Dedifferentiated amniotic fluid mesenchymal stem cell (primary cell): ENCODE measurements at regions not wholly inside any gene's neighbourhood (a gene's known extent, or its start where the extent isn't known, plus 50 kb on each side); places are given as distances from the start of the nearest gene placed in this dataset.
A peak's percentile ranks its signal among the peaks of the same experiment; 100 is the strongest.
"Not testable (repeated sequence)": the region's sequence is repeated elsewhere in the genome, so short reads cannot be mapped to it uniquely, and the experiment has no call there.

Experiments used
- DNase-seq: peaks from one replicate; pipeline ENCODE4 v3.0.0-alpha.2; 2016; ENCODE audit errors: extremely low spot score

DNA sequence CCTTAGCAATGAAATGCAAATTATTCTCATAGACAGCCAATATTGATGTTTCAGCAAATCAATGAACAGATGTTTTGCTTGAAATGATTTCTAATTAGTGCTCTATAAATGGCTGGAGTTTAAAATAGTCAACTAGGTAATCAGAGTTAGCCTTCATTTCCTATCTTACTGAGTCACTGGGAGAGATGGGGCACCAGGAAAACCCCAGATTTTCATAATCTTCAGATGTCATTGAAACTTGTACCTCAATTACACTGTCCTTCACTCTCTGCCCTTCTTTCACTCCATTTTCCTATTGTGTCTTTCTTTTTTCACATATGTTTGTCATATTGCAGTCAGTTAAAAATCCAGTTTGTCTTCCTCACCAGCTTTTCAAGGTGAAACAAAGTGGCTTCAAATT is 92.7 kb downstream of the C12orf75 start:
- no peak for DNase-seq

DNA sequence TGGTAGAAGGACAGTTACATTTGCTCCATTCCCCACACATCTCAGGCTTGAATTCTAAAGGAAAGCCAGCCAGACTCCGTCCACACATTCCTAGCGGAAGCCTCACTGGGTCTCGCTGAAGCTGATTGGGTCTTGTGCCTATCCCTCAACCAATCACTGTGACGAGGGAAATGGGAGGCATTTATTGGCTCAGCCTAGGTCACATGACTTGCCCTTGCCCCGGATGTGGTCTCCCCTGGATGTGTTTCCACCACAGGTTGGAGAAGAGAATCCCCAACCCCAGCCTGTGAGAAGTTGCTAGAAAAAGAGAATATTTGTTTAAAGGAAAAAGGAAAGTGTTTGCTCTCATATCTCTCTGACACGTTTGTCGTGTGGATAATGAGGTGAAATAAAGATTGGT is 93.4 kb downstream of the C12orf75 start:
- DNase-seq: no peak

DNA sequence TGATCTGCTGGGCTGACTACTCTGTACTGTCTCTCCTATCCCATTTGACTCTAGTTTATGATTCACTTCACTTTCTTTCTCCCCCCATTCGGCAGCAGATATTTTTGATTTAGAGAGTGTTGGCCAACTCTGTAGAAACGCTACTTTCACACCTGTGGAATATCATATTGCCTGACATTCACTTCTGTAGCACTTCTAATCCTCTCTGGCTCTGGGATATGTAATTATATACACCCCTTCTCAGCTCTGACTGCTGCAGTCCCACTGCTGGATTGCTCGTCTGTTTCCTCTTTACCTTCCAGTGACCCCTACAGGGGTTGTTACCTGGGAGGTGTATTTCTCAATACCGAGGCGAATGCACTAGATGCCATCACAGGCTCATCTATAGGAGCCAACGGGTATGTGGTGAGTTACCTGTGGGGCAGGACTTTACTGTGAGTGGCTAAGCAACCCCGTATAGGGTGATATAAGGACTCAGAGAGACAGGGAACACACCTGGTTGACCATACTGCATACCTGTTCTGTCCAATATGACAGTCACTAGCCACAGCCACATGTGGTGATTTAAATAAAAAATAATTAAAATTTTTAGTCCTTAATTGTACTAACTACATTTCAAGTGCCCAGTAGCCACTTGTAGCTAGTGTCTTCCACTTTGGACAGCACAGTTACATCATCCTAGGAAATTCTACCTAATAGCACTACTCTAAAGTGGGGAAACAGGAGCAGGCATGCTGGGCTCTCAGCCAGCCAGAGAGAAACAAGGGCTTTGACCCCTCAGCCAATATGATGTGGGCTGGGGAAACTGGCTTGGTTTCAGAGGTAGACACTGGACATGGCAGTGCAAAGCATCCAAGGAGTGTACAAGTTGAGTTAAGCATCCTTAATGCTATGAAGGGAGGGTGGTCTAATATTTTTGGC is 95.0 kb downstream of the C12orf75 start:
- DNase-seq: no peak

DNA sequence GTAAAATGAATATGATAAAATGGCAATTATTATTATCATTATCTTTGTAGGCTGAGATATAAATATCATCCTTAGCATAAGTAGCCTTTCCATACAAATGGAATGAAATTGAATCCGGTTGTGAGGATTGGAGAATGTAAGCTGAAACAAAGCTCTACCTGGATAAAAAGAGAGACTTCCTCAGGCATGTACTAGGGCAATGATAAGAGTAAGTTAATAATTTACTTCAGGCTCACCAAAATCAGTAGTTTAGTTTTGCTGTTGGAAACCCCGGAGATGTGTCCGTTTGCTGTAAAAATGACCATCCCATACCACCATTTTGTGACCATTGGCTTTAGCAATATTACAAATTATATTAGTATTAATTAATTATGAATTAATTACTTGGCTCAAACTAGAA is 96.3 kb downstream of the C12orf75 start:
- no peak for DNase-seq

DNA sequence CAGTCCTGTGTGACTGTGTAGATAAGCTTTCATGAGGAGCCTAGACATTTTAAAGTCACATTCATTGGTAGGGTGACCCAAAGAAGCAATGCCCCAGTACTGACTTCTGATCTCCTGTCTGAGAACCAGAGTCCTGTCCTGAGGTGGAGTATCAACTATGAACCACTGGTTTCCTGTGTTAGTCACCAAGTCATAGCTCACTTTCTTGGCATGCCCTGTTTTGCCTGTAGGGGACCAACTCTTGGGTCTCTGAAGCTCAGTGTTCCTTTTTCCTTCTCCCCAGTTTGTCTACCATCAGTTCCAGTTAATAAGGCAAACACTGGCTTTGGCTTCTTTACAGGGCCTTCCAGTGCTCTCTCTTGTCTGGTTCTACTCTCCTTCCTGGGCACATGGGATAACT is 97.4 kb downstream of the C12orf75 start:
- DNase-seq: no peak

DNA sequence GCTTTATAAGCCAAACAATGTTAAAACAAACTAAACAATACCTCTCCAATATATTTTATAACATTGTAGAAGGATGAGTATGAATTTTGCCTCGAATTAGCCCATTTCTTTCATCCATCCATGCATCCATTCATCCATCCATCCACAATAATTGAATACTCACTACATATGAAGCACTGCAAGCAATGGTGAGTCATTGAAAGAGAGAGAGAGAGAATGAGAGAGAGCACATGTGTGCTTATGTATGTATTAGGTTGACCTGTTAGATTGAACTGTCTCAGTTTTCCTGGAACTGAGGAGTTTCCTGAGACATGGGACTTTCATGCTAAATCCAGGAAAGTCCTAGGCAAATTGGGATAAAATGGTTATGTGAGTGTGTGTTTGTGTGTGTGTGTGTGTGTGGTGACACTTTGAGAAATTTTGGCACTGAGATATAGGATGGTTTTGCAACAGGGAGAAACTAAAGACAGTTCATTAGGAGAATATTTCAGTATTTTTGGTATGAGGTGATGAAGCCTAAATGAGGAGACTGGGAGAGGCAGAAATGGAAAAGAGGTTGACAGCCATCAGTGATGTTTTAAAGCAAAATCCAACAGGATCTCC is 98.4 kb downstream of the C12orf75 start:
- DNase-seq: no peak

DNA sequence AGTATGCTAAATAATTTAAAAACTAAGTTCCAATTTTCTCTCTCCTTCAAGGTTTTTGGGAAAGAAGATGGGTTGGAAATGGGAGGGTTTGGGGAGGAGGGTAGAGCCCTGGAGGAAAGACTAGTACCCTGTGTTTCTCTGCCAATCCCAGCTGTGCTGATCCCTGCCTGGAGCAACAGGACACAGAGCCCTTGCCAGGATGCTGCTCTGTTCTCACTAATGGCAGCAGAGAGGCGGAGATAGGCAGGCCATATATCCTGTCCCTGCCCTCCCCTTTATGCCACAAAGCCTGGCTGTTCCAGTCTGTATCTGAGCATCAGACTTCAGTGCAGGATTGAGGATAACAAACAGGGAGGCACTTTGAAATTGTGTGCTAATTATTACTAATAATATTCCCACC is 99.0 kb downstream of the C12orf75 start:
- no peak for DNase-seq

DNA sequence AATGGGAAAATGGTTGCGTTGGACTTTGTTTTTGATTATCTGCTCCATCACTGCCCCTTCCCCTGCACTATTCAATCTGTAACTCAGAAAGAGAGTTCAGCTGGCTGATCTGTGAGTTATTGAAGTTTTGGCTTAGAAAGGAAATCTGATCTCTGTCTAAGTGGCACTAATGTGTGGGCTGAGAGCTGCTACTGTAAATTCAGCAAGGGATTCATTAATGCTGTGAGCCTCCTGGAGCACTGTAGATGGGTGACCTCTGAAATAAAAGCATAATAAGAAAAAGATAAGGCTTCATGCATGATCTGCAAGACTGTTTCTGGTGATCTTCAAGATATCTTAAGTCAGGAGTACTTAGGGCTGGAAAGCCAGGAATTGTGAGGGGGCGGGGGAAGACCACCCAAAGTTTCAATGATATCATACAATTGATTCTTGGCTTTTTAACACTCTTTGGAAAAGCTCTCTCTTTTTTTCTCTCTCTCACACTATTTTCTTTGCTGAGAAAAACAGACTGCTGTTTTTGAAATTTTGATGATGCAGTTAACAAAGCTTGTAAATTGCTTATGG is 101.1 kb downstream of the C12orf75 start:
- no peak for DNase-seq

DNA sequence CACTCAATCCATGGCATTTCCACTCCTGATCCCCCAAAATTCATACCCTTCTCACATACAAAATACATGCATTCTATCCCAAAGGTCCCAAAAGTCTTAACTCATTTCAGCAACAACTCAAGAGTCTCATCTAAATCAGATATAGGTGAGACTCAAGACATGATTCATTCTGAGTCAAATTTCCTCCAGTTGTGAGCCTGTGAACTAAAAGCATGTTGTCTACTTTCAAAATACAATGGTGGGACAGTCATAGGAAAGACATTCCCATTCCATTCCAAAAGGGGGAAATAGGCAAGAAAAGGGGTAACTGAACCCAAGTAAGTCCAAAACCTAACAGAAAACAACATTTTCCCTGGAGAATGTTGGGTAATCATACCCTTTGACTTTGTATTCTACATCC is 103.3 kb downstream of the C12orf75 start:
- DNase-seq: no peak

DNA sequence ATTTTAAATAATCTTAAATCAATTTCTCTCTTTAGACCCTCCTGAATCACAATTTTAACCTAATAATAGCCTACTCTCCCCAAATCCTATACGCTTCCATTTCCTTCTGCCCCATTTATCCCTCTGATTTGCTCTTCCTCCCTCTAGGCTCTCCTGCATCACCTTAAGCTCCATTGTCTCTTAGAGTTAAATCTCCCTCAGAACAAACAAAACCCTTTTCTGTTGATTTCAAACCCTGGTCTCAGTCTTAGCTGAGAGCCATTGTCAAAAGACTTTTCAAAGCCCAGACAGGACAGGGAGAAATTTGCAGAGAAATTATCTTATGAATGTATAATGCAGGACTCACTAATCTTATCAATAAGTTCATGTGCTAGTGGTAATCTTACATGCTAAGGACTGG is 106.1 kb downstream of the C12orf75 start:
- no peak for DNase-seq

DNA sequence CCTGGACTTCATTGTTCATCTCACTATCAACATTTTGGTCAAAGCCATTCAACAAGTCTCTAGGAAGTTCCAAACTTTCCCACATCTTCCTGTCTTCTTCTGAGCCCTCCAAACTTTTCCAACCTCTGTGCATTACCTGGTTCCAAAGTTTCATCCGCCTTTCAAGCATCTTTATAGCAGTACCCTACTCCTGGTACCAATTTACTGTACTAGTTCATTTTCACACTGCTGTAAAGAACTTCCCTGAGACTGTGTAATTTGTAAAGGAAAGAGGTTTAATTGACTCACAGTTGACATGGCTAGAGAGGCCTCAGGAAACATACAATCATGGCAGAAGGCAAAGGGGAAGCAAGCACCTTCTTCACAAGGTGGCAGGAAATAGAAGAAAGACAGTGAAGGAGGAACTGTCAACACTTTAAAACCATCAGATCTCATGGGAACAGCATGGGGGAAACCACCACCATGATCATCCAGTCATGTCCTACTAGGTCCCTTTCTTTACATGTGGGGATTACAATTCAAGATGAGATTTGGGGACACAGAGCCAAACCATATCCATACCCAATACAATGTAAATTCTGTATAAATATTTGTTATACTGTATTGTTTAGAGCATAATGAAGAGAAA is 109.7 kb downstream of the C12orf75 start:
- no peak for DNase-seq

DNA sequence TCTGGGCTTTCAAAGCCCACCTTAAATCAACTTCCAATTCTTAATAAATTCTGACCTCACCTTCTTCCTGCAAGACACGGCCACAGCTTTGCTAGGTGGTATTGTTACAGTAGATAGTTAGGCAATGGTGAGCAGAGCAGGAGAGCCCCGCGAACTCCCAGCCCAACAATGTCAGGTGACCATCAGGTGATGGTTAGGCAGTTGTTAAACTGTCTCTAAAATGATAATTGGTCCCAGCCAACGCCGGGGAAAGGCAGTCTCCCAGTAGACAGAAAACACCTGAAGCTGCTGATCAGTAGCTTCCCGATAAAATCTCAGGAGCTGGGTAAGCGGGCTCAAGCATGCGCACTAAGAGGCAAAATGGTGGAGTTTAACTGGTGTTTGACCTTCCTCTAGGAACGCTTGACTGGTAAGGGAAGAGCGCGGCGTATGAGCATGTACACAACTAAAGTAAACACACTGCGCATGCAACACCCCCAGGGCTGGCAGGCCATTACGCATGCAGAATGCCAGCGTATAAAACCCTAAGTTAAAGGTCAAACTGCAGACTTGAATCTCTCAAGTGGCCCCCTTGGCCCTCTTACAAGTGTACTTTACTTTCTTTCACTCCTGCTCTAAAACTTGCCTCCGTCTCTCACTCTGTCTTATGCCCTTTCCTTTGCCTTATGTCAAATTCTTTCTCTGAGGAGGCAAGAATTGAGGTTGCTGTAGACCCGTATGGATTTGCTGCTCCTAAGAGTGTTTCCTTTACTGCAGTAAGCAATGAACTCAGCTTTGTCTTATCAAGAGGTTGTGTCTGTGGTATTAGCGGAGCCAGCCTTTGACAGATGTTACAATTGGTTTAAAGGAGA is 113.5 kb downstream of the C12orf75 start:
- no peak for DNase-seq

DNA sequence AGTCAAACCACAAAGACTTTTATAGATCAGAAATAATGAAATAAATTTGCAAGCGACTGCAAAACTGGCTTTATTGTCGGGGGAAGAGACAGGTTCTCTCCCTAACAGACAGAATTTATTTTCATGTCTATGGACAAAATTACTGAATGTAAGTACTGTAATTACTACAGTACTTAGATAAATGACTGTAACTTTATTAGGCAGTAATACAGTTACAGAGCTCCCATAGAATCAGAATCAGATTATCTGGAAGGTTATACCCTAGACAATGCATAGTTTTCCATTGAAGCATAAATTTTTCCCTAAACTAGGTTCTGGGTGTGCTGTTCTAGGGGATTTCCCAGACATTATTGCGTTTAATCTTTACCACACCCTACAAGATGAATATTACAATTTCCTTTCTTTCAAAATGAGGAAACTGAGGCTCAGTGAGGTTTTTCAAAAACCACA is 114.2 kb downstream of the C12orf75 start:
- DNase-seq: no peak

DNA sequence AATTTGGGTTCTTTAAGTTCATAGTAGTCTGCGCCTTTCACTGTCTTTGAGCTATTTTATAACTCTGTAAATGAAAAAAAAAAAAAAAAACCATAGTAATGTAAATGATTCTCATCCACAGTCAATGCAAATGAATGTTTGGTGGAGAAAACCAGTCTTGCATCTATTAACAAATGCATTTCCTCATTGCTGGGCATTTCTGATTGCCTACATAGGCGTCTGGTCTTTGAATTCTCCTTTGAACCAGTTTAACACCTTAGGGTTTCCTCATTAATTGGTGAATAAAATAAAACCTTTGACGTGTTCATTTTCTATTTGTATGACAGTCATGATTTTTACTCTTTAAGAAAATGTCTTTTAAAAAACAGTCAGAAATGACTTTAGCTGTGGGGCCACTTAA is 114.8 kb downstream of the C12orf75 start:
- no peak for DNase-seq

DNA sequence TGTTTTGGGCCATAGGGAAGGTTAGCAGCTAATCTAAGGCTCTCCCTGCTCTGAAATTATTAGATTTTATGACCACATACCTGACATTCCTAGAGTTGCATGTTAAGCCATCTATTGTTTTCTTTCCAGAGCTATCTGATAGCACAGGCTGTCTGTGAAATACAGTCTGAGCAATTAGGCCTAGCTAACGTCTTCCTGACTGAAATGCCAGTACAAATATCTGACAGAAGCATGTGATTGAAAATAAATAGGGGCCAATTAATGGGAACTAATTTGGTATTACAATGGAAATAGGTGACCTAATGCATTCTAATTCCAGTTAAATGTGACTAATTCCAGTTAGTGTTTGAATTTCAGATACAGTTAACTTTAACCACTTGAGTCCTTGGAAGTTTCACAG is 115.2 kb downstream of the C12orf75 start:
- no peak for DNase-seq

DNA sequence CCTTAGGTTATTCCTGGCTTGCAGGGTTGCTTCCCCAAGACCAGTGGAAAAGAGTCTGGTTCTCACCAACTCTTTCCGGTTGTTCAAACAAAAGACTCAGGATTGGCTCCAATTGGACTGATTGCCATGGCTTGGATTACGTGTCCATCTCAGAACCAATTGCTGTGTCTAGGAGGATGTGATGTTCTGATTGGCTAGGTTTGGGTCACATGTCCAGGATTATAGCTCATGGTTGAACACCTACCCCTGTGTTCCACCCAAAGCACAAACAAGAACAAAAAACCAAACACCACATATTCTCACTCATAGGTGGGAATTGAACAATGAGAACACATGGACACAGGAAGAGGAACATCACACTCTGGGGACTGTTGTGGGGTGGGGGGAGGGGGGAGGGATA is 116.0 kb downstream of the C12orf75 start:
- DNase-seq: not testable (repeated sequence)

DNA sequence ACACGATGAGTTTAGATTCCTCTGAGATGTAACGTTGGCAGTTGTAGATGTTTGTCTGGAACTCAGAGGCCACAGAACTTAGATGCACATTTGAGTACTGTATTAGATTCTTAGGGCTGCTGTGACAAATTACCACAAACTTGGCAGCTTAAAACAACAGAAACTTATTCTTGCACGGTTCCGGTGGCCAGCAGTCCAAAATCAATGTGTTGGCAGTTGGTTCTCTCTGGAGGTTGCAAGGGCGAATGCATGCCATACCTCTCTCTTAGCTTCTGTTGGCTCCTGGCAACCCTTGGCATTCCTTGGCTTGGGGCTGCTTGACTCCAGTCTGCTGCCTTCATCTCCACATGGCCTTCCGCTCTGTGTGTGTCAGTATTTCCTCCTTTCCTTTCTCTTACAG is 118.9 kb downstream of the C12orf75 start:
- no peak for DNase-seq

DNA sequence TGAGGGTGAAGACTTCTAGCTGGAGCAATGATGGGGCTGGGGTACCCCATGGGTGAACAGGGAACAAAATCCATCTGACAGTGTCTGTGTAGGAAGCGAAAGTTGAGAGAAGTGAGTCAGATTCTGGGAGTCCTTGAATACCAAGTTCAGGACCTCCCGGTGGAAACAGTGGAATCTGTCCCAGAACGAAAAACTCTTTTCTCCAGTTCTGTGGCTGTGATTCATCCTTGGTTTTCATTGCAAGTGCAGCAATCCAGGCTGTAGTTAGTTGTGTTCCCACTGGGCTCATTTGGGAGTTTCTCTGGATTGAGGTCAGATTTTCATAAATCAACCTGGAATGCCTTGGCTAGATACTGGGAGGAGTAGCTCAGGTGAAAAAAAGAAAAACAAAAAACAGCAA is 120.7 kb downstream of the C12orf75 start:
- peak; percentile 64 for DNase-seq

DNA sequence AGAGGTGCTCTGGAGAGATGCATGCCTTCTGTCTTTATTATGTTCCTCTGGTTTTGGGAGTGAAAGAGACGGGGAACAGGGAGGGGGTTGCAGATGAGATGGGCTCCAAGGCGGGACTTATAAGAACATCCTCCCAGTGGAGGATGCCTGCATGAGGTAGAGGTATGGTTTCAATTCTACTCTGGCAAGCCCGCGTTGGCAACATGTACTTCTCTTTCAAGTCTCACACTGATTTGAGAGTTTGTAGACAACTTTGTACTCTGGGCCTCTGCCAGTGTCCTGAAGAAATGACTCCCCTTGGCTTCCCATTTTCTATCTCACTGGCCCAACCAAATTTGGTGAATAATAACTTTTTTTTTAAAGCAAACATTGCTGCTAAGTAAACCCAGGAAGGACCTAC is 121.3 kb downstream of the C12orf75 start:
- no peak for DNase-seq

DNA sequence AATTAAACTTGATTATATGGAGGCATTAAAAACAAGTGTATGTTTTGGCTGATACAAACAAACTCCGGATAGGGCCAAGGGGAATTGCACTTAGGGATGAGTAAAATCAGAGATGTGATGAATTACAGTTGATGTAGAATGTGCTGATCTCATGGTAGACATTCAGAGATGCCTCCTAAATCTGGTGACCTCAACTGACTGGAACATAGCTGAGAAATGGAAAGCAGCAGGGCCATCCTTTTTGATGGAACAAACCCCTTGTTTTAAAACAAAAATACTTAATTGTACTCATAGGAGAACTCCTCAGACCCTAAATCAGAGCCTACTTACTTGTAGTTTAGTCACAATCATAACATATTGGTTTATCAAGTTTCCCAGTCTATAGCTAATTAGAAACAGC is 122.8 kb downstream of the C12orf75 start:
- DNase-seq: no peak

DNA sequence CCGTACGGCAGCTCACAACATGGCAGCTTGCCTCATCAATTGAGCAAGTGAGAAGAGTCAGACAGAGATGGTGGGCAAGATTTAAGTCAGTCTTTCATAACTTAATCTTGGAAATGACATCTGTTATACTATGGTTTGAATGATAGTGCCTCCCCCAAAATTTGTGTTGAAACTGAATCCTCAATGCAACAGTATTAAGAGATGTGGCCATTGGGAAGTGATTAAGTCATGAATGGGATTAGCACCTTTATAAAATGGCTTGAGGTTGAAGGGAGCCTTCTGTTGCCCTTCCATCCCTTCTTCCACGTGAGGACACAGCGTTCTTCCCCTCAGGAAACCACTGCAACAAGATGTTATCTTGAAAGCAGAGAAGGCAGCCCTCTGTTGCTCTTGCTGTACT is 124.2 kb downstream of the C12orf75 start:
- no peak for DNase-seq

DNA sequence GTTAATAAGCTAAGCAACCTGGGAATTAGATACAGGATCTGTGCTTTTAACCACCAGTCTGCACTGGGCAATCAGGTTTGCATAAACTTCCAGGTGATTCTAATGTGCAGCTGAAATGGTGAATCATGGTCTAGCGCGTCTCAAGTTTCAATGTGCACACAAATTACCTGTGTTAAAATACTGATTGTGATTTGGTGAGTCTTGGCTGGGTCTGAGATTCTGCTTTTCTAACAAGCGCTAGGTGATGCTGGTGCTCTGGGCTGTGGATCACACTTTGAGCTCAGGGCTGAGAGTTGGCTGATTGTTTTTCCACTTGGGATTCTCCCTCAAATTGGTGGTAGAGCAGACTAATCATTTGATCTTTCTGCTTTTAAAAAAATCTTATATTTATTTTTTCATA is 124.8 kb downstream of the C12orf75 start:
- DNase-seq: no peak
